Smooth muscle cell (in vitro differentiated cells): ENCODE measurements at regions not wholly inside any gene's neighbourhood (a gene's known extent, or its start where the extent isn't known, plus 50 kb on each side); places are given as distances from the start of the nearest gene placed in this dataset.

Experiments
- DNase-seq: peaks from one replicate; lab custom pipeline; 2025; ENCODE audit not compliant: unreplicated experiment; lab: John Stamatoyannopoulos, UW
- H2AFZ ChIP-seq: fragments of 200-600 bp; sonication (generic); 2 replicates; pipeline ENCODE4 v1.6.0; 2016; ENCODE audit warnings: antibody characterized with exemption, low read depth, mild to moderate bottlenecking
- H3F3A ChIP-seq: fragments of 200-600 bp; sonication (generic); 2 replicates; pipeline ENCODE4 v1.6.0; 2017; ENCODE audit warnings: antibody characterized with exemption, low read depth
- H3K27ac ChIP-seq: fragments of 200-600 bp; sonication (generic); 2 replicates; pipeline ENCODE4 v1.5.1; 2016; ENCODE audit warnings: low read depth, mild to moderate bottlenecking
- H3K27me3 ChIP-seq: fragments of 200-600 bp; sonication (generic); 2 replicates; pipeline ENCODE4 v1.6.1; 2016; ENCODE audit warnings: low read depth, mild to moderate bottlenecking
- H3K36me3 ChIP-seq: fragments of 200-600 bp; sonication (generic); 2 replicates; pipeline ENCODE4 v1.5.1; 2016; ENCODE audit warnings: low read depth
- H3K4me1 ChIP-seq: fragments of 200-600 bp; sonication (generic); 2 replicates; pipeline ENCODE4 v1.5.1; 2016; ENCODE audit warnings: low read depth
- H3K4me2 ChIP-seq: fragments of 200-600 bp; sonication (generic); 2 replicates; pipeline ENCODE4 v1.6.0; 2016; ENCODE audit warnings: mild to moderate bottlenecking
- H3K4me3 ChIP-seq: fragments of 200-600 bp; sonication (generic); 2 replicates; pipeline ENCODE4 v1.5.1; 2016; ENCODE audit warnings: mild to moderate bottlenecking
- H3K79me2 ChIP-seq: fragments of 200-600 bp; sonication (generic); 2 replicates; pipeline ENCODE4 v1.6.0; 2016; ENCODE audit warnings: low read depth, mild to moderate bottlenecking
- H3K9ac ChIP-seq: fragments of 200-600 bp; sonication (generic); 2 replicates; pipeline ENCODE4 v1.6.0; 2016; ENCODE audit warnings: low read depth
- H3K9me3 ChIP-seq: fragments of 200-600 bp; sonication (generic); replicated peaks from 2 replicates; pipeline ENCODE4 v1.5.1; 2016; ENCODE audit warnings: low read depth
- H4K20me1 ChIP-seq: fragments of 200-600 bp; sonication (generic); 2 replicates; pipeline ENCODE4 v1.6.0; 2016; ENCODE audit warnings: low read depth
- CTCF ChIP-seq: fragments of 200-600 bp; sonication (generic); IDR thresholded peaks from 2 replicates; pipeline ENCODE4 v1.5.1; 2017; ENCODE audit warnings: borderline replicate concordance, mild to moderate bottlenecking, antibody characterized with exemption; ENCODE audit not compliant: insufficient read depth, poor library complexity, severe bottlenecking
- WGBS: methylation state at CpG from one replicate; pipeline ENCODE4 v1.1.7; 2016; ENCODE audit warnings: low lambda C conversion rate; 5-methylcytosine and 5-hydroxymethylcytosine counted together

- TF ChIP-seq CTCF: no peak
- Histone ChIP-seq H3K4me3 (no peak overlapping the region), H3K27ac (no peak overlapping the region), H4K20me1 (no peaks in the 10 kb centered on the region), H3K27me3 (no peaks in the 10 kb centered on the region), H3K9me3 (no peaks in the 10 kb centered on the region), H3F3A (no peaks in the 10 kb centered on the region), H3K36me3 (no peaks in the 10 kb centered on the region), H2AFZ (no peak overlapping the region), H3K79me2 (no peaks in the 10 kb centered on the region), H3K9ac (no peak overlapping the region), H3K4me2 (no peak overlapping the region), H3K4me1 (no peaks in the 10 kb centered on the region)
- WGBS: 69% methylated on average over 2 of the region's 2 CpGs
- no peak for DNase-seq
Observed at GRCh38 chrX:44770121-44770520, 73.7 kb upstream of the DUSP21 start.

GRCh38 chrX:44767308-44767707, 76.5 kb upstream of the DUSP21 start:
- H3K9me3 ChIP-seq: no peaks in the 10 kb centered on the region
- H3K4me1 ChIP-seq: no peaks in the 10 kb centered on the region
- H3F3A ChIP-seq: no peaks in the 10 kb centered on the region
- no peak for TF ChIP-seq CTCF
- no peaks in the 10 kb centered on the region for H3K36me3 ChIP-seq
- DNase-seq: no peak
- H4K20me1 ChIP-seq: no peaks in the 10 kb centered on the region
- no peaks in the 10 kb centered on the region for H3K27me3 ChIP-seq
- H3K4me3 ChIP-seq: no peak overlapping the region
- no peak overlapping the region for H3K9ac ChIP-seq
- WGBS: 80% methylated on average over 5 of the region's 5 CpGs
- H3K27ac ChIP-seq: no peak overlapping the region
- H3K79me2 ChIP-seq: no peaks in the 10 kb centered on the region
- H3K4me2 ChIP-seq: no peak overlapping the region
- no peak overlapping the region for H2AFZ ChIP-seq

- Histone ChIP-seq H4K20me1 (no peaks in the 10 kb centered on the region), H3K9me3 (no peaks in the 10 kb centered on the region), H3K27ac (peak overlapping the region; percentile 1), H3K36me3 (no peaks in the 10 kb centered on the region), H3F3A (no peaks in the 10 kb centered on the region), H3K4me1 (no peaks in the 10 kb centered on the region), H2AFZ (no peak overlapping the region), H3K79me2 (no peaks in the 10 kb centered on the region), H3K4me3 (no peak overlapping the region), H3K4me2 (no peak overlapping the region), H3K27me3 (no peaks in the 10 kb centered on the region), H3K9ac (no peak overlapping the region)
- DNase-seq: no peak
- WGBS: 68% methylated on average over 2 of the region's 2 CpGs
- no peak for TF ChIP-seq CTCF
Observed at GRCh38 chrX:44765556-44765955, 78.3 kb upstream of the DUSP21 start.

DNA sequence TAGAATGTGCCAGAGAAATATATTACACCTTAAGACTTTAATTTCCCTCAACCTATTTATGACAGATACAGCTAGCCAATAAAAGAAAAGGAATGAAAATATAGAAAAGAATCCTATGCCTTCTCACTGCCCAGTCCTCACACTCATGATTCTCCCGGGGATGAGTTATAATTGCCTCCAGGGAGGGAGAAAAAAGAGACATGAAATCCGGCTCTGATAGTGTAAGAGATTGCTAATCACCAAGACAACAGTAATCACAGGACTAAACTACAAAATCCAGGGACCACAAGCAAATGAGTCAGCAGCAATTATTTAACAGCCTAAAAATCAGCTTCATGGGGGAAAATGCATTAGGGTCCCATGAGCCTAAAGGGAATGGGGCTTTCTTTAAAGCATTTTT, 95.9 kb upstream of the DUSP21 start:
- peak overlapping the region; percentile 10 for H3K27ac ChIP-seq
- no peak for TF ChIP-seq CTCF
- no peaks in the 10 kb centered on the region for H4K20me1 ChIP-seq
- WGBS: 22% methylated on average over 2 of the region's 2 CpGs
- no peaks in the 10 kb centered on the region for H3K27me3 ChIP-seq
- H3K4me2 ChIP-seq: no peak overlapping the region
- H3K4me1 ChIP-seq: no peaks in the 10 kb centered on the region
- DNase-seq: no peak
- H3K79me2 ChIP-seq: no peaks in the 10 kb centered on the region
- no peaks in the 10 kb centered on the region for H3K36me3 ChIP-seq
- no peak overlapping the region for H3K9ac ChIP-seq
- no peak overlapping the region for H3K4me3 ChIP-seq
- H3F3A ChIP-seq: no peaks in the 10 kb centered on the region
- no peaks in the 10 kb centered on the region for H3K9me3 ChIP-seq
- H2AFZ ChIP-seq: no peak overlapping the region
